GM21423 (cell line): ENCODE measurements at regions not wholly inside any gene's neighbourhood (a gene's known extent, or its start where the extent isn't known, plus 50 kb on each side); places are given as distances from the start of the nearest gene placed in this dataset.

Experiments used
- ATAC-seq: cut with Tn5 transposase; IDR thresholded peaks from one replicate; pipeline ENCODE4 v1.9.1; 2021; ENCODE audit warnings: mild to moderate bottlenecking, moderate library complexity; ENCODE audit not compliant: unreplicated experiment

GRCh38 chr4:184529283-184529682 lies 54.9 kb upstream of the IRF2 start:
- ATAC-seq: no peak

- ATAC-seq: no peak
Measured at GRCh38 chr4:184528713-184529112, 54.4 kb upstream of the IRF2 start.

GRCh38 chr4:184528051-184528450 lies 53.7 kb upstream of the IRF2 start:
- ATAC-seq: no peak

GRCh38 chr4:184526228-184526627 lies 51.9 kb upstream of the IRF2 start:
- ATAC-seq: no peak
